ENCODE measurements at regions not wholly inside any gene's neighbourhood (a gene's known extent, or its start where the extent isn't known, plus 50 kb on each side); places are given as distances from the start of the nearest gene placed in this dataset.

GRCh38 chr1:185446131-185446530, 129.1 kb upstream of the IVNS1ABP start:
- no peak for ATAC-seq
- no peaks in the 10 kb centered on the region for H3K9me3 ChIP-seq
- no peak overlapping the region for H3K27ac ChIP-seq
- no peaks in the 10 kb centered on the region for H3K27me3 ChIP-seq
- TF ChIP-seq POLR2A (IDR thresholded peaks at IDR 0.05) (no peak), CTCF (IDR thresholded peaks at IDR 0.05) (no peak)
- H3K4me3 ChIP-seq, result no peak overlapping the region
- intact Hi-C loops (cut with DNase I), result no loop called here
- no peak for DNase-seq
- no peaks in the 10 kb centered on the region for H3K36me3 ChIP-seq (replicated peaks in 1 of 2; ENCODE audit: insufficient read depth in 1 of 2, low read depth in 2 of 2)
- peaks cover 13% of the 10 kb centered on the region for H3K4me1 ChIP-seq

- intact Hi-C loops (cut with DNase I), result no loop called here
- no peak overlapping the region for H3K4me3 ChIP-seq
- H3K36me3 ChIP-seq (replicated peaks in 1 of 2; ENCODE audit: insufficient read depth in 1 of 2, low read depth in 2 of 2), result no peaks in the 10 kb centered on the region
Measured at GRCh38 chr1:185445594-185445993, 128.6 kb upstream of the IVNS1ABP start.

GRCh38 chr1:185444676-185445075, 127.6 kb upstream of the IVNS1ABP start:
- ATAC-seq (no peak), DNase-seq (no peak)
- no peak overlapping the region for H3K4me3 ChIP-seq
- no peaks in the 10 kb centered on the region for H3K36me3 ChIP-seq (replicated peaks in 1 of 2; ENCODE audit: insufficient read depth in 1 of 2, low read depth in 2 of 2)
- H3K27ac ChIP-seq, result no peak overlapping the region
- WGBS, 2 donors, result 82 to 87% methylated on average over 8 of the region's 8 CpGs
- H3K27me3 ChIP-seq, result no peaks in the 10 kb centered on the region
- intact Hi-C loops (cut with DNase I), result no loop called here
- no peak for TF ChIP-seq POLR2A (IDR thresholded peaks at IDR 0.05)
- TF ChIP-seq CTCF (IDR thresholded peaks at IDR 0.05), result no peak
- peaks cover 22% of the 10 kb centered on the region for H3K4me1 ChIP-seq
- H3K9me3 ChIP-seq, result no peaks in the 10 kb centered on the region

More at GRCh38 chr1:185445594-185445993, 128.6 kb upstream of the IVNS1ABP start:
- ATAC-seq, result no peak
- WGBS, 2 donors, result 64 to 78% methylated on average over 2 of the region's 2 CpGs
- Histone ChIP-seq H3K27ac (no peak overlapping the region), H3K4me1 (peaks cover 13% of the 10 kb centered on the region), H3K27me3 (no peaks in the 10 kb centered on the region), H3K9me3 (no peaks in the 10 kb centered on the region)
- no peak for TF ChIP-seq CTCF (IDR thresholded peaks at IDR 0.05)
- TF ChIP-seq POLR2A (IDR thresholded peaks at IDR 0.05), result no peak
- DNase-seq, result no peak

- ATAC-seq (no peak), DNase-seq (no peak)
- H3K4me1 ChIP-seq, result peaks cover 25% of the 10 kb centered on the region
- peak overlapping the region in 3 of 4 donors; percentile 56 to 76 (median 64) for H3K27ac ChIP-seq
- no peaks in the 10 kb centered on the region for H3K36me3 ChIP-seq (replicated peaks in 1 of 2; ENCODE audit: insufficient read depth in 1 of 2, low read depth in 2 of 2)
- no peak for TF ChIP-seq POLR2A (IDR thresholded peaks at IDR 0.05)
- no peak for TF ChIP-seq CTCF (IDR thresholded peaks at IDR 0.05)
- no peaks in the 10 kb centered on the region for H3K27me3 ChIP-seq
- intact Hi-C loops (cut with DNase I), result no loop called here
- H3K9me3 ChIP-seq, result no peaks in the 10 kb centered on the region
- WGBS, 2 donors, result 73 to 77% methylated on average over 2 of the region's 2 CpGs
- H3K4me3 ChIP-seq, result no peak overlapping the region
Measured at GRCh38 chr1:185442050-185442449, 125.0 kb upstream of the IVNS1ABP start.

- H3K36me3 ChIP-seq (replicated peaks in 1 of 2; ENCODE audit: insufficient read depth in 1 of 2, low read depth in 2 of 2), result no peaks in the 10 kb centered on the region
- peak overlapping the region; percentile 43 to 76 (median 60) for H3K27ac ChIP-seq
- DNase-seq (peak; percentile 45 to 64 (median 54)), ATAC-seq (peak; percentile 71)
- peaks cover 25% of the 10 kb centered on the region for H3K4me1 ChIP-seq
- WGBS, 2 donors, result 21 to 38% methylated on average over 3 of the region's 3 CpGs
- no peaks in the 10 kb centered on the region for H3K27me3 ChIP-seq
- no peaks in the 10 kb centered on the region for H3K9me3 ChIP-seq
- TF ChIP-seq CTCF (IDR thresholded peaks at IDR 0.05) (no peak), POLR2A (IDR thresholded peaks at IDR 0.05) (no peak)
- intact Hi-C loops (cut with DNase I), result no loop called here
- no peak overlapping the region for H3K4me3 ChIP-seq
Measured at GRCh38 chr1:185441605-185442004, 124.6 kb upstream of the IVNS1ABP start.
